GM21825 (cell line): ENCODE measurements at regions not wholly inside any gene's neighbourhood (a gene's known extent, or its start where the extent isn't known, plus 50 kb on each side); places are given as distances from the start of the nearest gene placed in this dataset.
A peak's percentile ranks its signal among the peaks of the same experiment; 100 is the strongest.
"Not testable (repeated sequence)": the region's sequence is repeated elsewhere in the genome, so short reads cannot be mapped to it uniquely, and the experiment has no call there.

Experiments used
- ATAC-seq: cut with Tn5 transposase; IDR thresholded peaks from one replicate; pipeline ENCODE4 v1.9.1; 2021; ENCODE audit warnings: mild to moderate bottlenecking, moderate library complexity; ENCODE audit not compliant: unreplicated experiment

DNA sequence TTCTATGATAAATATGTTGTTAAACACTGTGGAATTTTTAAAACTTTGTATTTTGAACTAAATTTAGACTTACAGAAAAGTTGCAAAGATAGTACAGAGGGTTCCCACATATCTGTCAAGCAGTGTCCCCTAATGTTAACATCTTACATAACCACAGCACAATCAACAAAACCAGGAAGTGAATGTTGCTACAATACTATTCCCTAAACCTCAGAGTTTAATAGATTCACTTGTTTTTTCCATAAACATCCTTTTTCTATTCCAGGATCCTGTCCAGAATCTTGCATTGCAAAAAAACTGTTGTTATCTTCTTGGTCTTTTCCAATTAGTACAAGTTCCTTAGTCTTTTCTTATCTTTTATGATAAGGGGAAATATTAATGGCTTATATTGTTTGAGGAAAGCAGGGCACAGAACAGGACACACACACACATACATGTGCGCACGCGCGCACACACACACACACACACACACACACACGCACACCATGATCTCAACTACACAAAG is 251.1 kb upstream of the TRIB2 start:
- ATAC-seq: no peak

DNA sequence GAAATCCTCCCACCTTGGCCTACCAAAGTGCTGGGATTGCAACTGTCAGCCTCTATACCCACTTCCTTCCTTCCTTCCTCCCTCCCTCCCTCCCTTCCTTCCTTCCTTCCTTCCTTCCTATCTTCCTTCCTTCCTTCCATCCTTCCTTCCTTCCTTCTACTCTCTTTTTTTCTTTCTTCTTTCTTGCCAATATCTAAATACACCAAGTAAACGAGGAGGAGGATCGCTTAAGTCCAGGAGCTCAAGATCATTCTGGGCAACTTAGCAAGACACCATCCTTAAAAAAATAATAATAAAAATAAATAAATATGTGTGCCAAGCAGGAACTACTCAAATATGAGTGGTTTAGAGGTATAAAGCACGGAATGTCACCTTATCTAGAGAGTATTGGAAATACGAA is 249.4 kb upstream of the TRIB2 start:
- no peak for ATAC-seq

DNA sequence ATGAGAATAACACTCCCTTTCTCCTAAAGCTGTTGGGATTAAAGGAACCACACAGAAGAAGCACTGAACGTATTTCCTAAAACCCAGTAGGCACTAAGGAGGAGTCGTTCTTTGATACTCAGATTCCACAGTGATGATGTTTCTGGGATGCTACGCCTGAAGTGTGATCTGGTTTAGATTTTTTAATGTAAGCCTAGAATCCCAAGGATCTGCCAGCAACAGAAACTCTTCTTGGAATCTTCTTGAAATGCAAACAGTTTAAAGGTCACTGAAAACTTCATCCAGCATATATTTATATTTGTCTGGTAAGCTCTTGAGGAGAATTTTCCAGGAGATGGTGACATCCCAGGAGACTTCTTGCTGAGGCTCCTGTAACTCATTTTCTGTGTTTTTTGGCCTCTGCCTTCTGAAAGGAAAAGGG is 247.6 kb upstream of the TRIB2 start:
- ATAC-seq: no peak

GRCh38 chr2:12472265-12472664 is 244.5 kb upstream of the TRIB2 start:
- ATAC-seq: not testable (repeated sequence)

DNA sequence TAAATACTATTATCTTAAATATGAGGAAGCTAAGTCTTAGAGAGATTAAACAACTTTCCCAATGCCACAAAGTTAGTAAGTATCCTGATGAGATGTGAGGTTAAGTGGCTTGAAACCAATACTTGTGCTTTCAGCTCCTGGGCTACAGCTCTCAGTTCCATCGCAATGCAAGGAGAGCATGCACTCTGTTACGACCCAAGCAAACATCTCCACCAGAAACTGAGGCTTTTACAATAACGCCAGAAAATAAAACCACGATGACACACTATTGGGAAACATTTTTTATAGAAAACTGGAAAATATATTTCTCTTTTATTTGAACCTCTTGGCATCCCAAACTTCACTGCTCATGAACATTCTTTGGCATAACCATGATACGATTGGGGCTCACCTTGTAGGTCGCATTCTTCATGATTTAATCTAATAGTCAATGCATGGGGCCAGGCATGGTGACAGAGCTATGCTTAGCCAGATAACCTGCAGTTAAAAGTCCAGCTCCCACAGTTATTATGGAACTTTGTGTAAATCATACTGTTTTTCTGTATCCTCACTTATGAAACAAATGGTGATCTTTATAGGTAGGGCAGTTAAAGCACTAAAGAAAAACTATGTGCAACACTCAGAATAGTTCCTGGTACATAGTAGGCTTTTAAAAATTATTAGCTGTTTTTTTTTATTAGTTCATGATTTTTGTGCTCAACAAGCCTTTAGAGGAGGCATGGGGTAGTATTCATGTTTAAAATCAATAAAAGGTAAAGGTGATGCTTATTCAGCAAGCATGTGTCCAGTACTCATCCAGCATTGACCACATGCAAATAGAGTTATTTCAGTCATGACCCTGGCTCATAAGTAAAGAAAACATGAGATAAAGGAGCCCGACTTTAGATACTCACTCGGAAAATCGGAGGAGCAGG is 238.3 kb upstream of the TRIB2 start:
- ATAC-seq: no peak

DNA sequence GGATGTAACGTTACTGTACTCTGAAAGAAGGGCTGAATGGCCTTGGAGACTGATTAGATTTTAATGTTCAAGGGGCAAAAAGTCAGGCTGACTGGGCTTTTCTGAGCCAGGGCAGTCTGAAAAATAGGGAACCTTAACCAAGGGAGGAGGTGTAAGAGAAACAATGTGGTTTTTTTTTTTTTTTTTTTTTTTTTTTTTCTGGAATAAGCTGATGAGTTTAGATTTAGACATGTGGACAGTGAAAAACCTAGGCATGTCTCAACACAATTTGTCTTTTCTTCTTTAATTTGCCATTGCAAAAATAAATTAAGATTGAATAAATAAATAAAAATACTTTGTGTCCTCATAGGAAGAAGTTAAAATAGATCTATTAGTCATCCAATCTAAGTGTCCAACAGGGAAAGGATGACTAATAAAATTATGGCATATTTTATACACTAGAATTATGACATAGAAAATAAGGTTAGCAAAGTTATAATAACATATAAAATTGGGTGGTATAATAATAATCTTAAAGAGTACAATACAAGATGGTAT is 237.6 kb upstream of the TRIB2 start:
- ATAC-seq: no peak

DNA sequence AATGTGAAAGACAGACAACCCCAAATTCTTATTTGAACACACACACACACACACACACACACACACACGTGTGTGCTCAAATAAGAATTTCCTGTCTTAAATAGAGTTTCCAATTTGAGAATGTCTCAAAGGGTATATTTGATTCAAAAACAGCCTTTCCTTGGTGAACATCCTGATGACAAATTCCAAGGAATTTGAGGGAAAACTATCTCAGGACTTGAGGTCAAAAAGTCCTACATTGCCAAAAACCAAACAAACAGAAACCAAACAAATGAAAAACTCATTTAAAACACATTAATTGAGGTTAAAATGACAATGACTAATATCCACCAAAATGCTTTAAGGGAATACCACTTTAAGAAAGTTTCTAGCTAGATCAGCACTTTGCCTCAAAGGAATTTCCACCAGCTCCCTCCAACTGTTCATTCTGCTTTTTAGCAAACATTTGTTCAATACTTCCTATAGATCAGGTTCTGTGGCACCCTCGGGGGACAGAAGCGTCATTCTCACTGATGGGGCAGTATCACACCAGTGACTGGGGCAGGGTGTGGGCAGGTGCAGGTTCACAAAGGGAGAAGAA is 232.1 kb upstream of the TRIB2 start:
- no peak for ATAC-seq

GRCh38 chr2:12486205-12487118 is 230.3 kb upstream of the TRIB2 start:
- ATAC-seq: peak; percentile 54

DNA sequence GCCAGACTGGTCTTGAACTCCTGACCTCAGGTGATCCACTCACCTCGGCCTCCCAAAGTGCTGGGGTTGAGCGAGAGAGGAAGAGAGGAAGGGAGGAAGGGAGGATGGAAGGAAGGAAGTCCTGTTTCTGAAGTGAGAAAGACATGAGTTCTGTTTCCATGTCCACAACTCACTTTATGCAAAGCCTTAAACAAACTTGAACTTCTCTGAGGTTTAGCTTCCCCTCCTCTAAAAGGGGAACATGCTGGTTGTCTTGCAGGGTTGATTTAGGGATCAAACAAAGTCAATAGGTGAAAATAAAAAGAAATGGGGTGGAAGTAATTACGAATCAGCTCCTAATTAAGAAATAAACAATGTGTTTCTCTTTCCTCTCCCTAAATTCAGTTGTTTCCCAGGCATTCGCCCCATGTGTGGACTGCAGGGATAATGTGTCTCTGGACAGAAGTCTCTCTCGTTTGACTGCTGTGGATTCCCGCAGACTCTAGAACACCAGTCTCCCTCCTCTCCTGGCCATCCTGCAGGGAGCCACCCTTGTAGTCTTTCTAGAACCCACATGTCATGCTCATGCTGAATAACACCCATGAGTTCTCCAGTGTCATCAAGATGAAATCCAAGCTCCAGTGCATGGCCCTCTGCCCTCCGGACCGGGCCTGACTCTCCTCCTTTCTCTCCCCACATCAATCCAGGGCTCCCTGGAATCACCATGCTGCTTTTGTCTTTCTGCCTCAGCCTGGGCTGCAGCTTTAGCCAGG is 229.3 kb upstream of the TRIB2 start:
- ATAC-seq: no peak

DNA sequence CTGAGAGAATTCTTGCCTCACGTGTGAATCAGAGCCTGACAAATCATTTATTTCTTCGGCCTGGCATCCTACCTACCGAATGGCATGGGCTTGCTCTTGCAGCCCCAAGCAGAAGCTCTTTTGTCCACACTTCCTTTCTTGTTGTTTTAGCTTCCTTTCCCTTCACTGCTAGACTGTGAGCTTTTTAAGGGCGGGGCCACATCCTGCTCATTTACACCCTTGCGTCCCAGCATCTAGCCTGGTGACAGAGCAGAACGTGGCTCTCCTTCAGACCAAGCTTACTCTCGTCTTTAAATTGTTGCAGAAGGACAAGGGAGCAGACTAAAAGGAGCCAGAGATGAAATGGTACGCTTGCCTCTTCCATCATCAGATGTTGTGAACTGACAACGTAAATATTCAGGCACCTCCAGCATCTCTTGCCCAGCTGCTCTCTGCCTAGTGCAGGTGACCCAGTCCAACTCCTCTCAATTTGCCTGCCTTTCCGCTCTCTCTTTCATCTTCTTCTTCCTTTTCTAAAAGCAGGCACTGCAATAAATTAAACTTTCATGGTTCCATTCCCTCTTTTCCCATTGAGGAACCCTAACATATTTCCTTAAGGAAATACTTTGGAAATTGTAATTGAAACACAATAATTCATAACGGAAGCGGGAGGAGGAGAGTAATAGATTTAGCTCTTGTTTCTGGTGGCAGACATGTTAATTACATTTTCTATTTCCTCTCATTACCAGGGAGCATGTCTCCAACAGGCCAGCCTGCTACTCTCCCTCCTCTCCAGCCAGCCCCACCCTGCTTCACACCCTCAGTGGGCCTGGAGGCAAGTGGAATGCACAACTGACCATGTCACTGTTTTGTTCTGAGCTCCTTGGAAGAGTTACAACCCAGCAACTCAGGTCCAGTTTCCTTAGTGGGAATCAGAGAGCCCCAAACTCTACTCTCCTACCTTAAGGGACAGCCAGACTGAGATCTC is 228.1 kb upstream of the TRIB2 start:
- ATAC-seq: no peak

- ATAC-seq: no peak
These were observed 226.1 kb upstream of the TRIB2 start for GRCh38 chr2:12490641-12491040.

- ATAC-seq: not testable (repeated sequence)
These were observed 224.4 kb upstream of the TRIB2 start for GRCh38 chr2:12492360-12492759.

DNA sequence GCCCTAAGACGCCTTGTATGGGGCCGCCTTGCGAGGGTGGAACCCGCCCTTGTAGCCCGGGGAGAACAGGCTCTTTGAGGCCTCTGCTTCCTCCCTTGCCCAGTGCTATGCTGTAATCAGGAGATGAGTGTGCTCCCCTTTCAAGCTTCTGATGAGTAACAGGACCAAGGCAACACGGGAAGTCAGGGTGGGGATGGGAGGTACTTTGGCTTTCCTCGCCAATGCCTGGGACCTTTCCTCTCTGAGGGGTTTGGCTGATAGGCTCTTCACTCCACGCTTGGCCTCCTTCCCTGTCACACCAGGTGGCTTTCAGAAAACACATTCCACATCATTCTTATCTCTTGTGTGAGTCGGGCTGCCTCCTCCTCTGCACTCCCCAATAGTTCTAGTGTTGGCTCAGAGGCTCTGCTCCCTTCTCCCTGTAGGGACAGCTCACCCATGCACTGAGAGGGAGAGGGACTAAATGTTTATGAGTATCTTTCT is 223.7 kb upstream of the TRIB2 start:
- ATAC-seq: no peak

- ATAC-seq: no peak
These were observed 221.4 kb upstream of the TRIB2 start for GRCh38 chr2:12495247-12495868.

GRCh38 chr2:12498286-12498685 is 218.4 kb upstream of the TRIB2 start:
- ATAC-seq: no peak

- no peak for ATAC-seq
These were observed 218.0 kb upstream of the TRIB2 start for GRCh38 chr2:12498704-12499103.

- no peak for ATAC-seq
These were observed 215.8 kb upstream of the TRIB2 start for GRCh38 chr2:12500899-12501298.

DNA sequence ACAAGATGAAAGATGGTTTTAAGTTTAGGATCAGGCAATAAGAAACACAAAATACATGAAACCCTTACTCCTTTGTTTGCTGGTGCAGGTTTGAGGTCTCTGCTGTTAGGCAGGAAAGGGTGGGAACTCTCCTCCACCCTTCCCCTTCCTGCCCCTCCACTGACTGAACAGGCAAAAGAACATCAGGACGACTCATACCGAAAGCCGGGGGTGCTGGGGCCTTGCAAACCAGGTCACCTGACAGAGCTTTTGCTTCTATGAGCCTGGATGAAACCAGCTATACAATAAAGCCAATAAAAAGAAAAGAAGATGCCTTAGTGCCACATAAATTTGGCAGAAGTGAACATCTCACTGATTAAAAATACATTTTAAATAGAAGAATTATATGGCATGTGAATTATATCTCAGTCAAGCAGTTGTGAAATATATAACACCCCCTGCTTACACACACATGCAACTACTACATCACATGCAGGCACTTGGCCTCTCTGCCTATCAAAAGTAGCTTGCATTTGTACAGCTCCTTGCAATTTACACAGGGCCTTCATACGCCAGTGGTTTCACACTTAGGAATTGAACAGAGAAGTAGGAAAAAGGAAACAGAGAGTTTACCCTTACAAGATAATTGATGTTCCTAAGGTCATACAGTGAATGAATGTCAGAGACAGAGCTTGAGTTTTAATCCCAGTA is 215.1 kb upstream of the TRIB2 start:
- ATAC-seq: peak; percentile 96
